ENCODE measurements at regions not wholly inside any gene's neighbourhood (a gene's known extent, or its start where the extent isn't known, plus 50 kb on each side); places are given as distances from the start of the nearest gene placed in this dataset.

- Histone ChIP-seq H3K56ac (replicated peaks; ENCODE audit: insufficient read length, low read depth, low read length) (no peak overlapping the region), H3K27ac (ENCODE audit: low read depth, low read length) (no peak overlapping the region), H2BK12ac (ENCODE audit: low read depth, low read length) (no peak overlapping the region), H3K79me1 (ENCODE audit: low read depth, low read length) (no peaks in the 10 kb centered on the region), H3K4me2 (ENCODE audit: insufficient read depth in 1 of 2, low read depth in 2 of 2, low read length in 2 of 2) (no peak overlapping the region), H2BK15ac (ENCODE audit: low read length) (no peak overlapping the region), H3K9ac (replicated peaks in 1 of 4; ENCODE audit: extremely low read depth in 1 of 4, low read depth in 3 of 4, low read length in 3 of 4) (no peak overlapping the region), H3K23me2 (ENCODE audit: low read depth, low read length) (no peaks in the 10 kb centered on the region), H4K91ac (replicated peaks; ENCODE audit: insufficient read length, low read length) (no peak overlapping the region), H4K5ac (ENCODE audit: insufficient read length, low read depth, low read length) (no peak overlapping the region), H3K4ac (replicated peaks; ENCODE audit: insufficient read length, low read depth, low read length) (no peak overlapping the region), H2BK20ac (ENCODE audit: low read length) (no peak overlapping the region), H4K8ac (ENCODE audit: extremely low read depth, insufficient read depth, low read length) (no peak overlapping the region), H4K20me1 (replicated peaks in 1 of 2; ENCODE audit: control insufficient read depth in 1 of 2, insufficient read depth in 2 of 2, low read length in 2 of 2) (no peaks in the 10 kb centered on the region), H3K4me3 (ENCODE audit: extremely low read depth in 1 of 4, insufficient read depth in 2 of 4, low read depth in 3 of 4, low read length in 4 of 4) (no peak overlapping the region), H2AK5ac (ENCODE audit: low read depth, low read length) (no peak overlapping the region), H3K9me3 (ENCODE audit: insufficient read depth in 2 of 2, low read depth in 1 of 2, low read length in 1 of 2) (no peaks in the 10 kb centered on the region), H3K23ac (ENCODE audit: insufficient read length) (no peak overlapping the region), H2BK5ac (ENCODE audit: low read depth, low read length) (no peak overlapping the region), H3K18ac (ENCODE audit: extremely low read depth, low read length) (no peak overlapping the region), H3K27me3 (replicated peaks in 1 of 4; ENCODE audit: control insufficient read depth in 3 of 4, extremely low read depth in 1 of 4, insufficient read depth in 3 of 4, low read length in 3 of 4) (no peaks in the 10 kb centered on the region), H3K4me1 (replicated peaks in 1 of 4; ENCODE audit: control insufficient read depth in 3 of 4, insufficient read depth in 4 of 4, low read length in 3 of 4) (no peaks in the 10 kb centered on the region; a peak in 1 of 7 replicates), H3K79me2 (ENCODE audit: control insufficient read depth in 1 of 2, insufficient read depth in 2 of 2, low read length in 2 of 2) (no peaks in the 10 kb centered on the region), H2BK120ac (replicated peaks; ENCODE audit: low read depth, low read length) (no peak overlapping the region), H2AFZ (ENCODE audit: low read length) (no peak overlapping the region), H3K14ac (ENCODE audit: insufficient read length) (no peak overlapping the region), H3K36me3 (ENCODE audit: control insufficient read depth in 2 of 4, insufficient read depth in 4 of 4, low read length in 3 of 4) (no peaks in the 10 kb centered on the region)
- FAIRE-seq (no peak), DNase-seq (ENCODE audit: low read depth in 1 of 2, low spot score in 2 of 2) (no peak)
- ChIA-PET POLR2A (ENCODE audit: partially characterized antibody) (no interaction called here), CTCF (ENCODE audit: partially characterized antibody) (interaction anchor here (0.7 to 0.9 kb wide), 2 partner anchors 28 to 189 kb away, joined by 3 to 4 read pairs; no protein-coding TSS in a partner anchor)
- 93% methylated on average over 3 of the region's 3 CpGs; no CpG with 5 or more reads in 1 of the 2 experiments for WGBS, 2 experiments (ENCODE audit: extremely low coverage in 1 of 2, insufficient coverage in 1 of 2, insufficient read length in 1 of 2, insufficient replicate concordance in 2 of 2, low coverage in 1 of 2, low lambda C conversion rate in 2 of 2, missing lambda C conversion rate in 1 of 2)
- TF ChIP-seq ZNF274 (IDR thresholded peaks at IDR 0.05; ENCODE audit: borderline replicate concordance, extremely low read depth, low read length) = no peak
- no peak for TF ChIP-seq NRF1 (IDR thresholded peaks at IDR 0.05; ENCODE audit: low read depth, low read length)
- no peak for TF ChIP-seq SIX5 (IDR thresholded peaks at IDR 0.05; ENCODE audit: low read depth, low read length)
- TF ChIP-seq SUZ12 (IDR thresholded peaks at IDR 0.05; ENCODE audit: low read length) = no peak
- TF ChIP-seq TBP (IDR thresholded peaks at IDR 0.05; ENCODE audit: low read depth, low read length) = no peak
- TF ChIP-seq CTCF (IDR thresholded peaks at IDR 0.05; ENCODE audit: control extremely low read depth in 1 of 3, insufficient read depth in 1 of 3, low read depth in 1 of 3, low read length in 3 of 3) = no peak
- no peak for TF ChIP-seq KDM4A (IDR thresholded peaks at IDR 0.05; ENCODE audit: low read depth, low read length, severe bottlenecking)
- TF ChIP-seq YY1 (IDR thresholded peaks at IDR 0.05; ENCODE audit: low read depth, low read length) = no peak
- TF ChIP-seq RNF2 (IDR thresholded peaks at IDR 0.05; ENCODE audit: borderline replicate concordance, low read depth, low read length, missing control alignments, poor library complexity, severe bottlenecking) = no peak
- no peak for TF ChIP-seq SAP30 (IDR thresholded peaks at IDR 0.05; ENCODE audit: insufficient read depth, insufficient replicate concordance, low read length)
- TF ChIP-seq TCF12 (IDR thresholded peaks at IDR 0.05; ENCODE audit: low read depth, low read length) = no peak
Observed at GRCh38 chr20:41981746-41982145, 363.6 kb upstream of the CHD6 start.

Measured in H1 (cell line).